IMR-90 (cell line): ENCODE measurements at regions not wholly inside any gene's neighbourhood (a gene's known extent, or its start where the extent isn't known, plus 50 kb on each side); places are given as distances from the start of the nearest gene placed in this dataset.

Experiments used
- ATAC-seq: fragments of 200-7000 bp; cut with Tn5 transposase; 2 replicates; pipeline ENCODE4 v1.9.1; 2020; ENCODE audit warnings: low read depth, mild to moderate bottlenecking, moderate library complexity
- BruUV-seq: library from RNA; stranded (reverse); fragments of 400-500 nt; replicated peaks from 2 replicates; lab custom pipeline; 2021; lab: Mats Ljungman, UMichigan
- CTCF ChIA-PET: fragments of 300-600 bp; formaldehyde crosslinking; extraction: SDS; loops from one replicate; lab custom pipeline; 2021; ENCODE audit warnings: antibody characterized with exemption; lab: Yijun Ruan, JAX
- POLR2A ChIA-PET: fragments of 300-600 bp; sonication (Branson Sonifier 250); formaldehyde crosslinking; loops from one replicate; lab custom pipeline; 2022; ENCODE audit warnings: antibody characterized with exemption; ENCODE audit not compliant: unreplicated experiment; lab: Charles Lee
- DNase-seq: peaks from one replicate; pipeline ENCODE4 v3.0.0; 2013
- H2AFZ ChIP-seq: replicated peaks from 2 replicates; pipeline ENCODE3; 2013; ENCODE audit warnings: low read length, mild to moderate bottlenecking; ENCODE audit not compliant: poor library complexity
- H2AK5ac ChIP-seq: 2 replicates; pipeline ENCODE4 v1.6.1; 2013; ENCODE audit warnings: low read depth, low read length, inconsistent platforms
- H2AK9ac ChIP-seq: replicated peaks from 2 replicates; pipeline ENCODE3; 2013; ENCODE audit warnings: mild to moderate bottlenecking, low read depth, low read length, moderate library complexity; ENCODE audit not compliant: poor library complexity
- H2BK120ac ChIP-seq: 2 replicates; pipeline ENCODE4 v1.6.1; 2013; ENCODE audit warnings: low read depth, low read length, inconsistent platforms
- H2BK15ac ChIP-seq: 3 replicates; pipeline ENCODE4 v1.6.1; 2013; ENCODE audit warnings: low read depth, low read length, inconsistent platforms
- H2BK20ac ChIP-seq: 2 replicates; pipeline ENCODE4 v1.6.1; 2013; ENCODE audit warnings: low read depth, mild to moderate bottlenecking, inconsistent platforms, low read length, moderate library complexity
- H2BK5ac ChIP-seq: 2 replicates; pipeline ENCODE4 v1.6.1; 2013; ENCODE audit warnings: mild to moderate bottlenecking, low read depth, low read length, inconsistent platforms; ENCODE audit not compliant: poor library complexity, severe bottlenecking
- H3K14ac ChIP-seq: replicated peaks from 2 replicates; pipeline ENCODE4 v1.6.1; 2013; ENCODE audit warnings: low read depth, low read length, inconsistent platforms
- H3K18ac ChIP-seq: 2 replicates; pipeline ENCODE4 v1.6.1; 2013; ENCODE audit warnings: low read depth, low read length, control low read depth
- H3K23ac ChIP-seq: 2 replicates; pipeline ENCODE4 v1.6.1; 2013; ENCODE audit warnings: low read depth, low read length, inconsistent platforms
- H3K27ac ChIP-seq: 2 replicates; pipeline ENCODE4 v1.5.1; 2013; ENCODE audit warnings: mild to moderate bottlenecking, control low read depth, low read length; ENCODE audit not compliant: insufficient read depth
- H3K27me3 ChIP-seq: 2 replicates; pipeline ENCODE4 v1.6.1; 2013; ENCODE audit warnings: low read length; ENCODE audit not compliant: control insufficient read depth, insufficient read depth
- H3K36me3 ChIP-seq: 2 replicates; pipeline ENCODE4 v1.6.1; 2013; ENCODE audit warnings: low read length, mixed read lengths; ENCODE audit not compliant: control insufficient read depth, insufficient read depth
- H3K4ac ChIP-seq: 2 replicates; pipeline ENCODE4 v1.6.1; 2013; ENCODE audit warnings: low read depth, low read length, inconsistent platforms
- H3K4me1 ChIP-seq: 2 replicates; pipeline ENCODE4 v1.6.1; 2013; ENCODE audit warnings: low read length, mixed read lengths; ENCODE audit not compliant: control insufficient read depth, insufficient read depth
- H3K4me2 ChIP-seq: 2 replicates; pipeline ENCODE4 v1.6.1; 2013; ENCODE audit warnings: low read depth, mild to moderate bottlenecking, control low read depth, low read length, moderate library complexity
- H3K4me3 ChIP-seq: 2 replicates; pipeline ENCODE4 v1.5.1; 2013; ENCODE audit warnings: low read depth, mild to moderate bottlenecking, control low read depth, low read length, moderate library complexity; ENCODE audit not compliant: insufficient read depth
- H3K56ac ChIP-seq: 2 replicates; pipeline ENCODE4 v1.6.1; 2013; ENCODE audit warnings: low read length, inconsistent platforms; ENCODE audit not compliant: insufficient read depth; ENCODE audit errors: extremely low read depth
- H3K79me1 ChIP-seq, 2 experiments: 2 replicates each; pipeline ENCODE4 v1.6.1; 2013; ENCODE audit warnings: low read length in 2 of 2, inconsistent platforms in 1 of 2, low read depth in 1 of 2
- H3K9ac ChIP-seq: 2 replicates; pipeline ENCODE4 v1.6.1; 2013; ENCODE audit warnings: low read depth, low read length, control low read depth
- H3K9me1 ChIP-seq: 2 replicates; pipeline ENCODE4 v1.6.1; 2013; ENCODE audit warnings: low read length, inconsistent platforms; ENCODE audit not compliant: insufficient read depth
- H3K9me3 ChIP-seq: 2 replicates; pipeline ENCODE4 v1.6.1; 2013; ENCODE audit warnings: low read length; ENCODE audit not compliant: control insufficient read depth, insufficient read depth
- H4K20me1 ChIP-seq: 2 replicates; pipeline ENCODE4 v1.6.1; 2013; ENCODE audit warnings: low read length, inconsistent platforms; ENCODE audit not compliant: insufficient read depth
- H4K5ac ChIP-seq: 2 replicates; pipeline ENCODE4 v1.6.1; 2013; ENCODE audit warnings: mild to moderate bottlenecking, low read depth, low read length, control low read depth
- H4K8ac ChIP-seq, 2 experiments: 2 replicates each; pipeline ENCODE4 v1.6.1; 2013; ENCODE audit warnings: low read depth in 2 of 2, low read length in 2 of 2, control low read depth in 1 of 2, inconsistent platforms in 1 of 2
- H4K91ac ChIP-seq: 2 replicates; pipeline ENCODE4 v1.6.1; 2013; ENCODE audit warnings: low read depth, low read length, inconsistent platforms; ENCODE audit not compliant: insufficient read depth
- BHLHE40 ChIP-seq: fragments of 150-350 bp; IDR thresholded peaks from 2 replicates; pipeline ENCODE4 v1.6.1; 2016; ENCODE audit warnings: mild to moderate bottlenecking, low read depth, low read length
- CEBPB ChIP-seq: IDR thresholded peaks from 2 replicates; pipeline ENCODE4 v1.6.1; 2012; ENCODE audit warnings: low read depth, low read length, improper control_type of control experiment
- CHD1 ChIP-seq: IDR thresholded peaks from 2 replicates; pipeline ENCODE4 v1.6.1; 2012; ENCODE audit warnings: low read depth, low read length, improper control_type of control experiment
- CTCF ChIP-seq: conservative IDR thresholded peaks from 2 replicates; pipeline ENCODE4 v1.5.1; 2012; ENCODE audit warnings: mild to moderate bottlenecking, low read depth, low read length, improper control_type of control experiment
- FOS ChIP-seq: fragments of 150-350 bp; IDR thresholded peaks from 2 replicates; pipeline ENCODE4 v1.6.1; 2016; ENCODE audit warnings: low read depth, low read length
- MAFK ChIP-seq: IDR thresholded peaks from 2 replicates; pipeline ENCODE4 v1.6.1; 2012; ENCODE audit warnings: low read depth, low read length, improper control_type of control experiment
- MAZ ChIP-seq: IDR thresholded peaks from 2 replicates; pipeline ENCODE4 v1.6.1; 2012; ENCODE audit warnings: low read depth, mild to moderate bottlenecking, low read length, improper control_type of control experiment, moderate library complexity, borderline replicate concordance
- MXI1 ChIP-seq: IDR thresholded peaks from 2 replicates; pipeline ENCODE4 v1.6.1; 2012; ENCODE audit warnings: low read depth, mild to moderate bottlenecking, low read length, moderate library complexity, borderline replicate concordance
- NFE2L2 ChIP-seq: fragments of 150-350 bp; IDR thresholded peaks from 2 replicates; pipeline ENCODE4 v1.6.1; 2016; ENCODE audit warnings: low read depth, mild to moderate bottlenecking, low read length
- POLR2A ChIP-seq: IDR thresholded peaks from 2 replicates; pipeline ENCODE4 v1.6.1; 2012; ENCODE audit warnings: mild to moderate bottlenecking, low read depth, low read length
- RAD21 ChIP-seq: IDR thresholded peaks from 2 replicates; pipeline ENCODE4 v1.6.1; 2012; ENCODE audit warnings: low read length, improper control_type of control experiment
- RCOR1 ChIP-seq: IDR thresholded peaks from 2 replicates; pipeline ENCODE4 v1.6.1; 2012; ENCODE audit warnings: mild to moderate bottlenecking, low read length, improper control_type of control experiment; ENCODE audit not compliant: insufficient replicate concordance
- RFX5 ChIP-seq: IDR thresholded peaks from 2 replicates; pipeline ENCODE4 v1.8.0; 2012; ENCODE audit warnings: low read depth, mild to moderate bottlenecking, low read length, moderate library complexity
- SMC3 ChIP-seq: fragments of 150-350 bp; IDR thresholded peaks from 2 replicates; pipeline ENCODE4 v1.6.1; 2016; ENCODE audit warnings: low read depth, mild to moderate bottlenecking, antibody characterized with exemption, low read length, moderate library complexity
- WGBS, 2 experiments: methylation state at CpG; one replicate each; pipeline versions ENCODE4 v1.1.5 to v1.1.7; 2013; ENCODE audit warnings: missing lambda C conversion rate in 2 of 2; ENCODE audit not compliant: insufficient read length in 1 of 2; ENCODE audit errors: extremely low coverage in 2 of 2; 5-methylcytosine and 5-hydroxymethylcytosine counted together
- dilution Hi-C: fragments of 300-500 bp; cut with HindIII; formaldehyde crosslinking; loops from one replicate; pipeline ENCODE4 v1.14.3; 2018; ENCODE audit warnings: low sequenced_read_pairs; ENCODE audit not compliant: unreplicated experiment
- in situ Hi-C: fragments of 300-500 bp; cut with MboI; formaldehyde crosslinking; loops from 3 replicates; pipeline ENCODE4 v1.14.3; 2019; ENCODE audit warnings: low sequenced_read_pairs, inconsistent platforms, mixed read lengths
- intact Hi-C: fragments of 100-400 bp; cut with micrococcal nuclease; formaldehyde crosslinking; loops from 2 replicates; pipeline ENCODE4 v1.10.0; 2022
- TF ChIP-seq, protein P1 (sequence below): fragments of 150-350 bp; IDR thresholded peaks from 2 replicates; pipeline ENCODE4 v1.6.1; 2016; ENCODE audit warnings: low read depth, mild to moderate bottlenecking, low read length, moderate library complexity, borderline replicate concordance
- TF ChIP-seq, protein P2 (sequence below): fragments of 150-350 bp; IDR thresholded peaks from 2 replicates; pipeline ENCODE4 v1.6.1; 2017; ENCODE audit warnings: mild to moderate bottlenecking, antibody characterized with exemption, low read length, low read depth

DNA sequence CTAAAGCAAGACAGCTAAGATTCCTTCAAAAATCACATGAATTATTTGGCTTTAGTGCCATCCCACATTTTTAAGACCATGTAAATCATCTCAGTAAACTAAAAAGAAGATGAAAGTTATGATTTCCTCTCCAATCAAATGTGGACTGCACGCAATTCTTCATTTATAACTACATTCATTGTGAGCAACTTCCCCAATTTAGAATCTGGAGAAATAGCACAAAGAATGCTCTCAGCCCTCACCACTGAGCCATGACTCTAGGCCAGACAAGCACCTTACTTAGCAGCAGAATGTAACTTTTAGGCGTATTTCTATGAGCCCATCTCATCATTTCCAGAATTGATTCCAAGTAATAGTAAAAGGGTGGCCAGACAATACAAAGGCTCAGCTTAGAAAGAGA, 616.6 kb downstream of the TLE1 start:
- H2BK15ac ChIP-seq = no peak overlapping the region
- no peak overlapping the region for H3K23ac ChIP-seq
- H2BK20ac ChIP-seq = no peak overlapping the region
- no peak overlapping the region for H2AK9ac ChIP-seq
- no peak overlapping the region for H2AK5ac ChIP-seq
- 100% methylated on average over 1 of the region's 2 CpGs; no CpG with 5 or more reads in 1 of the 2 experiments for WGBS, 2 experiments
- no peak overlapping the region for H3K4ac ChIP-seq
- no peak overlapping the region for H2BK120ac ChIP-seq
- no peak overlapping the region for H4K5ac ChIP-seq
- no peak overlapping the region for H3K9ac ChIP-seq
- H3K36me3 ChIP-seq = no peaks in the 10 kb centered on the region
- no peak overlapping the region for H3K14ac ChIP-seq
- no peak overlapping the region for H2AFZ ChIP-seq
- H2BK5ac ChIP-seq = no peak overlapping the region
- CTCF ChIA-PET = interaction anchor here (1.1 kb wide), 1 partner anchor 32 kb away, joined by 3 read pairs; no protein-coding TSS in a partner anchor
- no peaks in the 10 kb centered on the region for H4K20me1 ChIP-seq
- no peak overlapping the region for H3K27ac ChIP-seq
- dilution Hi-C loops = no loop called here
- POLR2A ChIA-PET = no interaction called here
- H4K91ac ChIP-seq = no peak overlapping the region
- ATAC-seq (no peak), DNase-seq (no peak)
- H3K27me3 ChIP-seq = no peaks in the 10 kb centered on the region
- H3K4me1 ChIP-seq = no peaks in the 10 kb centered on the region
- no peak overlapping the region for H3K18ac ChIP-seq
- no peak overlapping the region for H3K4me3 ChIP-seq
- no peaks in the 10 kb centered on the region for H3K79me1 ChIP-seq
- H4K8ac ChIP-seq = no peak overlapping the region
- TF ChIP-seq RAD21 = no peak
- TF ChIP-seq CEBPB = no peak
- TF ChIP-seq MAFK = no peak
- TF ChIP-seq SMC3 = no peak
- no peak for TF ChIP-seq CHD1
- TF ChIP-seq MXI1 = no peak
- TF ChIP-seq BHLHE40 = no peak
- TF ChIP-seq RCOR1 = no peak
- no peak for TF ChIP-seq NFE2L2
- no peak for TF ChIP-seq POLR2A
- TF ChIP-seq, protein P1, sequence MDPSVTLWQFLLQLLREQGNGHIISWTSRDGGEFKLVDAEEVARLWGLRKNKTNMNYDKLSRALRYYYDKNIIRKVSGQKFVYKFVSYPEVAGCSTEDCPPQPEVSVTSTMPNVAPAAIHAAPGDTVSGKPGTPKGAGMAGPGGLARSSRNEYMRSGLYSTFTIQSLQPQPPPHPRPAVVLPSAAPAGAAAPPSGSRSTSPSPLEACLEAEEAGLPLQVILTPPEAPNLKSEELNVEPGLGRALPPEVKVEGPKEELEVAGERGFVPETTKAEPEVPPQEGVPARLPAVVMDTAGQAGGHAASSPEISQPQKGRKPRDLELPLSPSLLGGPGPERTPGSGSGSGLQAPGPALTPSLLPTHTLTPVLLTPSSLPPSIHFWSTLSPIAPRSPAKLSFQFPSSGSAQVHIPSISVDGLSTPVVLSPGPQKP = no peak
- TF ChIP-seq MAZ = no peak
- no peak for TF ChIP-seq CTCF
- no peak for TF ChIP-seq RFX5
- TF ChIP-seq, protein P2, sequence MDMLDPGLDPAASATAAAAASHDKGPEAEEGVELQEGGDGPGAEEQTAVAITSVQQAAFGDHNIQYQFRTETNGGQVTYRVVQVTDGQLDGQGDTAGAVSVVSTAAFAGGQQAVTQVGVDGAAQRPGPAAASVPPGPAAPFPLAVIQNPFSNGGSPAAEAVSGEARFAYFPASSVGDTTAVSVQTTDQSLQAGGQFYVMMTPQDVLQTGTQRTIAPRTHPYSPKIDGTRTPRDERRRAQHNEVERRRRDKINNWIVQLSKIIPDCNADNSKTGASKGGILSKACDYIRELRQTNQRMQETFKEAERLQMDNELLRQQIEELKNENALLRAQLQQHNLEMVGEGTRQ = no peak
- no peak for TF ChIP-seq FOS
- no TSS peak for BruUV-seq
- no peak overlapping the region for H3K4me2 ChIP-seq
- no peak overlapping the region for H3K56ac ChIP-seq
- in situ Hi-C loops = no loop called here
- intact Hi-C loops = no loop called here
- no peaks in the 10 kb centered on the region for H3K9me1 ChIP-seq
- no peaks in the 10 kb centered on the region for H3K9me3 ChIP-seq
